Neural progenitor cell (in vitro differentiated cells): ENCODE measurements at regions not wholly inside any gene's neighbourhood (a gene's known extent, or its start where the extent isn't known, plus 50 kb on each side); places are given as distances from the start of the nearest gene placed in this dataset.

ENCODE experiments used
- CTCF ChIP-seq: fragments of 200-600 bp; sonication (generic); IDR thresholded peaks from 2 replicates; pipeline ENCODE4 v1.5.1; 2017; ENCODE audit warnings: antibody characterized with exemption, mild to moderate bottlenecking
- EZH2phosphoT487 ChIP-seq: fragments of 200-600 bp; sonication (generic); IDR thresholded peaks from 2 replicates; pipeline ENCODE4 v1.6.1; 2017; ENCODE audit warnings: antibody characterized with exemption

GRCh38 chr2:204425821-204426220, 119.5 kb upstream of the PARD3B start:
- no peak for TF ChIP-seq CTCF
- TF ChIP-seq EZH2phosphoT487: no peak
